VCaP (cell line): ENCODE measurements at regions not wholly inside any gene's neighbourhood (a gene's known extent, or its start where the extent isn't known, plus 50 kb on each side); places are given as distances from the start of the nearest gene placed in this dataset.

ENCODE experiments used
- H3K27ac ChIP-seq: fragments of 450-650 bp; 2 replicates; pipeline ENCODE4 v1.5.1; 2017
- CTCF ChIP-seq: fragments of 450-650 bp; conservative IDR thresholded peaks from 2 replicates; pipeline ENCODE4 v1.5.1; 2017; ENCODE audit warnings: mild to moderate bottlenecking, moderate library complexity

- TF ChIP-seq CTCF = no peak
- no peak overlapping the region for H3K27ac ChIP-seq
Measured at GRCh38 chr1:230577537-230577936, 64.7 kb upstream of the COG2 start.

GRCh38 chr1:230575886-230576500, 66.3 kb upstream of the COG2 start:
- no peak overlapping the region for H3K27ac ChIP-seq
- no peak for TF ChIP-seq CTCF

- TF ChIP-seq CTCF = no peak
- H3K27ac ChIP-seq = no peak overlapping the region
Measured at GRCh38 chr1:230574502-230574901, 67.8 kb upstream of the COG2 start.

- H3K27ac ChIP-seq = no peak overlapping the region
- TF ChIP-seq CTCF = no peak
Measured at GRCh38 chr1:230573658-230574057, 68.6 kb upstream of the COG2 start.

- H3K27ac ChIP-seq = no peak overlapping the region
- no peak for TF ChIP-seq CTCF
Measured at GRCh38 chr1:230572121-230573105, 69.9 kb upstream of the COG2 start.

- H3K27ac ChIP-seq = no peak overlapping the region
- no peak for TF ChIP-seq CTCF
Measured at GRCh38 chr1:230570724-230571360, 71.4 kb upstream of the COG2 start.

- H3K27ac ChIP-seq = no peak overlapping the region
- TF ChIP-seq CTCF = no peak
Measured at GRCh38 chr1:230569201-230569600, 73.1 kb upstream of the COG2 start.
